GM23338 (cell line): ENCODE measurements at regions not wholly inside any gene's neighbourhood (a gene's known extent, or its start where the extent isn't known, plus 50 kb on each side); places are given as distances from the start of the nearest gene placed in this dataset.

ENCODE experiments used
- ATAC-seq: fragments of 200-7000 bp; cut with Tn5 transposase; 3 replicates; pipeline ENCODE4 v1.9.1; 2020
- DNase-seq: peaks from one replicate; pipeline ENCODE4 v3.0.0-alpha.2; 2015; ENCODE audit warnings: low spot score
- H2AFZ ChIP-seq: fragments of 200-600 bp; sonication (generic); 2 replicates; pipeline ENCODE4 v1.8.0; 2016; ENCODE audit warnings: antibody characterized with exemption, mild to moderate bottlenecking, moderate library complexity
- H3F3A ChIP-seq: fragments of 200-600 bp; sonication (generic); replicated peaks from 2 replicates; pipeline ENCODE4 v1.8.0; 2017; ENCODE audit warnings: antibody characterized with exemption, mixed run types, low read depth
- H3K27ac ChIP-seq: fragments of 200-600 bp; sonication (generic); 2 replicates; pipeline ENCODE4 v1.6.1; 2016; ENCODE audit warnings: low read depth
- H3K27me3 ChIP-seq: fragments of 200-600 bp; sonication (generic); 2 replicates; pipeline ENCODE4 v1.8.0; 2016; ENCODE audit warnings: mild to moderate bottlenecking, mixed run types, moderate library complexity; ENCODE audit not compliant: insufficient read depth
- H3K36me3 ChIP-seq: fragments of 200-600 bp; sonication (generic); 2 replicates; pipeline ENCODE4 v1.8.0; 2016; ENCODE audit warnings: mild to moderate bottlenecking; ENCODE audit not compliant: insufficient read depth
- H3K4me1 ChIP-seq: fragments of 200-600 bp; sonication (generic); 2 replicates; pipeline ENCODE4 v1.8.0; 2016; ENCODE audit warnings: mild to moderate bottlenecking, moderate library complexity; ENCODE audit not compliant: insufficient read depth
- H3K4me2 ChIP-seq: fragments of 200-600 bp; sonication (generic); 2 replicates; pipeline ENCODE4 v1.7.1; 2017; ENCODE audit warnings: mixed run types
- H3K4me3 ChIP-seq: fragments of 200-600 bp; sonication (generic); 2 replicates; pipeline ENCODE4 v1.6.1; 2016; ENCODE audit warnings: mixed run types
- H3K79me2 ChIP-seq: fragments of 200-600 bp; sonication (generic); replicated peaks from 2 replicates; pipeline ENCODE4 v1.8.0; 2017; ENCODE audit warnings: mild to moderate bottlenecking; ENCODE audit not compliant: insufficient read depth
- H3K9me2 ChIP-seq: fragments of 200-600 bp; sonication (generic); 2 replicates; pipeline ENCODE4 v1.8.0; 2017; ENCODE audit not compliant: insufficient read depth
- H4K20me1 ChIP-seq: fragments of 200-600 bp; sonication (generic); replicated peaks from 2 replicates; pipeline ENCODE4 v1.8.0; 2017; ENCODE audit warnings: mild to moderate bottlenecking; ENCODE audit not compliant: insufficient read depth
- H3K27ac Mint-ChIP-seq: 2 replicates; pipeline ENCODE4 v1.8.0; 2020; ENCODE audit warnings: inconsistent platforms, mild to moderate bottlenecking, moderate library complexity, mixed read lengths
- H3K27me3 Mint-ChIP-seq: 3 replicates; pipeline ENCODE4 v1.8.0; 2022; ENCODE audit warnings: low read depth, mild to moderate bottlenecking, moderate library complexity, mixed read lengths, inconsistent platforms; ENCODE audit not compliant: insufficient read depth, poor library complexity
- H3K36me3 Mint-ChIP-seq: 3 replicates; pipeline ENCODE4 v1.8.0; 2021; ENCODE audit warnings: low read depth, mild to moderate bottlenecking, inconsistent platforms, moderate library complexity, mixed read lengths
- H3K4me1 Mint-ChIP-seq: 3 replicates; pipeline ENCODE4 v1.8.0; 2020; ENCODE audit warnings: mild to moderate bottlenecking, inconsistent platforms, mixed read lengths
- H3K4me3 Mint-ChIP-seq: 3 replicates; pipeline ENCODE4 v1.8.0; 2021; ENCODE audit warnings: moderate library complexity, mild to moderate bottlenecking, inconsistent platforms, mixed read lengths
- H3K9me3 Mint-ChIP-seq: 3 replicates; pipeline ENCODE4 v1.8.0; 2020; ENCODE audit warnings: moderate library complexity, mild to moderate bottlenecking, inconsistent platforms, mixed read lengths
- CREB1 ChIP-seq: fragments of 250-450 bp; sonication (Bioruptor Pico); IDR thresholded peaks from 2 replicates; pipeline ENCODE4 v1.5.0; 2020; ENCODE audit warnings: low read depth, mild to moderate bottlenecking, moderate library complexity
- EZH2 ChIP-seq: fragments of 200-600 bp; sonication (generic); IDR thresholded peaks from one replicate; pipeline ENCODE4 v1.8.0; 2017; ENCODE audit warnings: antibody characterized with exemption, mild to moderate bottlenecking, low read depth; ENCODE audit not compliant: unreplicated experiment
- EZH2phosphoT487 ChIP-seq: fragments of 200-600 bp; sonication (generic); IDR thresholded peaks from one replicate; pipeline ENCODE4 v1.8.1; 2018; ENCODE audit warnings: antibody characterized with exemption; ENCODE audit not compliant: unreplicated experiment
- JUNB ChIP-seq: IDR thresholded peaks from one replicate; pipeline ENCODE4 v1.6.1; 2016; ENCODE audit warnings: antibody characterized with exemption; ENCODE audit not compliant: unreplicated experiment
- NANOG ChIP-seq: IDR thresholded peaks from 2 replicates; pipeline ENCODE4 v1.6.1; 2016; ENCODE audit warnings: antibody characterized with exemption, borderline replicate concordance
- POLR2AphosphoS5 ChIP-seq: IDR thresholded peaks from 2 replicates; pipeline ENCODE4 v1.6.1; 2016; ENCODE audit warnings: antibody characterized with exemption, low read depth
- ZNF114 ChIP-seq: fragments of 250-450 bp; sonication (Bioruptor Pico); IDR thresholded peaks from 2 replicates; pipeline ENCODE4 v1.5.0; 2020; ENCODE audit warnings: mild to moderate bottlenecking, moderate library complexity
- ZNF331 ChIP-seq: fragments of 250-450 bp; sonication (Bioruptor Pico); IDR thresholded peaks from 2 replicates; pipeline ENCODE4 v1.5.0; 2020; ENCODE audit warnings: low read depth, mild to moderate bottlenecking, moderate library complexity
- ZNF462 ChIP-seq: fragments of 250-450 bp; sonication (Bioruptor Pico); IDR thresholded peaks from 2 replicates; pipeline ENCODE4 v1.5.0; 2020; ENCODE audit warnings: mild to moderate bottlenecking, moderate library complexity
- TF ChIP-seq, protein P1 (sequence below): IDR thresholded peaks from one replicate; pipeline ENCODE4 v1.6.1; 2018; ENCODE audit warnings: antibody characterized with exemption; ENCODE audit not compliant: unreplicated experiment
- TF ChIP-seq, protein P2 (sequence below): IDR thresholded peaks from 2 replicates; pipeline ENCODE4 v1.6.1; 2016; ENCODE audit warnings: antibody characterized with exemption

GRCh38 chr17:79242873-79243602 is 168.4 kb downstream of the ENGASE start:
- Histone ChIP-seq H3K27ac (no peak overlapping the region), H2AFZ (no peak overlapping the region), H3K79me2 (no peaks in the 10 kb centered on the region), H3K27me3 (no peaks in the 10 kb centered on the region), H3K4me1 (no peaks in the 10 kb centered on the region), H3K9me2 (no peaks in the 10 kb centered on the region), H3K4me3 (no peak overlapping the region), H3F3A (no peaks in the 10 kb centered on the region), H3K36me3 (no peaks in the 10 kb centered on the region), H4K20me1 (no peaks in the 10 kb centered on the region), H3K4me2 (no peak overlapping the region)
- no peak overlapping the region for H3K27ac Mint-ChIP-seq
- DNase-seq (no peak), ATAC-seq (no peak)
- H3K4me3 Mint-ChIP-seq = no peak overlapping the region
- H3K27me3 Mint-ChIP-seq = peaks cover 8% of the 10 kb centered on the region
- H3K4me1 Mint-ChIP-seq = peaks cover 8% of the 10 kb centered on the region
- H3K9me3 Mint-ChIP-seq = no peaks in the 10 kb centered on the region
- TF ChIP-seq, protein P1, sequence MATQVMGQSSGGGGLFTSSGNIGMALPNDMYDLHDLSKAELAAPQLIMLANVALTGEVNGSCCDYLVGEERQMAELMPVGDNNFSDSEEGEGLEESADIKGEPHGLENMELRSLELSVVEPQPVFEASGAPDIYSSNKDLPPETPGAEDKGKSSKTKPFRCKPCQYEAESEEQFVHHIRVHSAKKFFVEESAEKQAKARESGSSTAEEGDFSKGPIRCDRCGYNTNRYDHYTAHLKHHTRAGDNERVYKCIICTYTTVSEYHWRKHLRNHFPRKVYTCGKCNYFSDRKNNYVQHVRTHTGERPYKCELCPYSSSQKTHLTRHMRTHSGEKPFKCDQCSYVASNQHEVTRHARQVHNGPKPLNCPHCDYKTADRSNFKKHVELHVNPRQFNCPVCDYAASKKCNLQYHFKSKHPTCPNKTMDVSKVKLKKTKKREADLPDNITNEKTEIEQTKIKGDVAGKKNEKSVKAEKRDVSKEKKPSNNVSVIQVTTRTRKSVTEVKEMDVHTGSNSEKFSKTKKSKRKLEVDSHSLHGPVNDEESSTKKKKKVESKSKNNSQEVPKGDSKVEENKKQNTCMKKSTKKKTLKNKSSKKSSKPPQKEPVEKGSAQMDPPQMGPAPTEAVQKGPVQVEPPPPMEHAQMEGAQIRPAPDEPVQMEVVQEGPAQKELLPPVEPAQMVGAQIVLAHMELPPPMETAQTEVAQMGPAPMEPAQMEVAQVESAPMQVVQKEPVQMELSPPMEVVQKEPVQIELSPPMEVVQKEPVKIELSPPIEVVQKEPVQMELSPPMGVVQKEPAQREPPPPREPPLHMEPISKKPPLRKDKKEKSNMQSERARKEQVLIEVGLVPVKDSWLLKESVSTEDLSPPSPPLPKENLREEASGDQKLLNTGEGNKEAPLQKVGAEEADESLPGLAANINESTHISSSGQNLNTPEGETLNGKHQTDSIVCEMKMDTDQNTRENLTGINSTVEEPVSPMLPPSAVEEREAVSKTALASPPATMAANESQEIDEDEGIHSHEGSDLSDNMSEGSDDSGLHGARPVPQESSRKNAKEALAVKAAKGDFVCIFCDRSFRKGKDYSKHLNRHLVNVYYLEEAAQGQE = no peak
- TF ChIP-seq EZH2phosphoT487 = no peak
- no peak for TF ChIP-seq CREB1 (CRISPR knock-in tag)
- no peak for TF ChIP-seq NANOG
- TF ChIP-seq, protein P2, sequence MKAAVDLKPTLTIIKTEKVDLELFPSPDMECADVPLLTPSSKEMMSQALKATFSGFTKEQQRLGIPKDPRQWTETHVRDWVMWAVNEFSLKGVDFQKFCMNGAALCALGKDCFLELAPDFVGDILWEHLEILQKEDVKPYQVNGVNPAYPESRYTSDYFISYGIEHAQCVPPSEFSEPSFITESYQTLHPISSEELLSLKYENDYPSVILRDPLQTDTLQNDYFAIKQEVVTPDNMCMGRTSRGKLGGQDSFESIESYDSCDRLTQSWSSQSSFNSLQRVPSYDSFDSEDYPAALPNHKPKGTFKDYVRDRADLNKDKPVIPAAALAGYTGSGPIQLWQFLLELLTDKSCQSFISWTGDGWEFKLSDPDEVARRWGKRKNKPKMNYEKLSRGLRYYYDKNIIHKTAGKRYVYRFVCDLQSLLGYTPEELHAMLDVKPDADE = no peak
- TF ChIP-seq ZNF114 (CRISPR knock-in tag) = no peak
- TF ChIP-seq JUNB = no peak
- TF ChIP-seq ZNF462 = no peak
- TF ChIP-seq EZH2 = no peak
- TF ChIP-seq POLR2AphosphoS5 = no peak
- TF ChIP-seq ZNF331 (CRISPR knock-in tag) = no peak
- no peaks in the 10 kb centered on the region; the same call in 2 of the 3 replicates for H3K36me3 Mint-ChIP-seq
